ENCODE measurements at regions not wholly inside any gene's neighbourhood (a gene's known extent, or its start where the extent isn't known, plus 50 kb on each side); places are given as distances from the start of the nearest gene placed in this dataset.

- DNase-seq, result no peak
- Histone ChIP-seq H3K27ac (no peak overlapping the region), H3K27me3 (no peaks in the 10 kb centered on the region), H3K4me1 (peaks cover 0 to 35% (median 19%) of the 10 kb centered on the region in 4 donors), H3K4me3 (no peak overlapping the region), H3K36me3 (no peaks in the 10 kb centered on the region), H3K9me3 (no peaks in the 10 kb centered on the region)
- intact Hi-C loops (cut with DNase I; ENCODE audit: low total_unique reads), result no loop called here
- no peak for TF ChIP-seq CTCF (IDR thresholded peaks at IDR 0.05)
Measured at GRCh38 chr15:87614704-87615103, 641.8 kb downstream of the NTRK3 start.

GRCh38 chr15:87610366-87610765 is 646.2 kb downstream of the NTRK3 start:
- Histone ChIP-seq H3K4me1 (peaks cover 0 to 32% (median 9%) of the 10 kb centered on the region in 4 donors), H3K36me3 (no peaks in the 10 kb centered on the region), H3K9me3 (no peaks in the 10 kb centered on the region), H3K4me3 (no peak overlapping the region), H3K27ac (peak overlapping the region; percentile 4 to 61), H3K27me3 (no peaks in the 10 kb centered on the region)
- TF ChIP-seq CTCF (IDR thresholded peaks at IDR 0.05), result no peak
- intact Hi-C loops (cut with DNase I; ENCODE audit: low total_unique reads), result no loop called here
- no peak for DNase-seq

- Histone ChIP-seq H3K9me3 (no peaks in the 10 kb centered on the region), H3K27me3 (no peaks in the 10 kb centered on the region), H3K36me3 (no peaks in the 10 kb centered on the region), H3K27ac (peak overlapping the region; percentile 4 to 61), H3K4me3 (no peak overlapping the region), H3K4me1 (peaks cover 0 to 32% (median 9%) of the 10 kb centered on the region in 4 donors)
- no peak for TF ChIP-seq CTCF (IDR thresholded peaks at IDR 0.05)
- DNase-seq, result no peak
- intact Hi-C loops (cut with DNase I; ENCODE audit: low total_unique reads), result no loop called here
Measured at GRCh38 chr15:87609894-87610293, 646.6 kb downstream of the NTRK3 start.

- no peak overlapping the region for H3K4me3 ChIP-seq
- intact Hi-C loops (cut with DNase I; ENCODE audit: low total_unique reads), result no loop called here
- TF ChIP-seq CTCF (IDR thresholded peaks at IDR 0.05), result no peak
- H3K4me1 ChIP-seq, result peaks cover 0 to 32% (median 9%) of the 10 kb centered on the region in 4 donors
- no peak for DNase-seq
- H3K27me3 ChIP-seq, result no peaks in the 10 kb centered on the region
- H3K36me3 ChIP-seq, result no peaks in the 10 kb centered on the region
- H3K27ac ChIP-seq, result peak overlapping the region; percentile 4 to 61
- no peaks in the 10 kb centered on the region for H3K9me3 ChIP-seq
Measured at GRCh38 chr15:87609474-87609873, 647.1 kb downstream of the NTRK3 start.

GRCh38 chr15:87608238-87609028 is 648.1 kb downstream of the NTRK3 start:
- no peak overlapping the region for H3K4me3 ChIP-seq
- H3K4me1 ChIP-seq, result peaks cover 0 to 32% (median 9%) of the 10 kb centered on the region in 4 donors
- peak overlapping the region in 1 of 2 donors; percentile 61 for H3K27ac ChIP-seq
- TF ChIP-seq CTCF (IDR thresholded peaks at IDR 0.05), result no peak
- DNase-seq, result no peak
- no peaks in the 10 kb centered on the region for H3K36me3 ChIP-seq
- H3K9me3 ChIP-seq, result no peaks in the 10 kb centered on the region
- H3K27me3 ChIP-seq, result no peaks in the 10 kb centered on the region
- intact Hi-C loops (cut with DNase I; ENCODE audit: low total_unique reads), result no loop called here

All from tibial artery (tissue), 4 donors.